ENCODE measurements at regions not wholly inside any gene's neighbourhood (a gene's known extent, or its start where the extent isn't known, plus 50 kb on each side); places are given as distances from the start of the nearest gene placed in this dataset.
"Not testable (repeated sequence)": the region's sequence is repeated elsewhere in the genome, so short reads cannot be mapped to it uniquely, and the experiment has no call there.

- DNase-seq (ENCODE audit: low read depth): no peak
These were observed 1317.7 kb downstream of the CDH11 start for GRCh38 chr16:63804126-63804525.

GRCh38 chr16:63789603-63790002 is 1332.3 kb downstream of the CDH11 start:
- DNase-seq (ENCODE audit: low read depth): no peak

- no peak for DNase-seq (ENCODE audit: low read depth)
These were observed 1334.8 kb downstream of the CDH11 start for GRCh38 chr16:63787014-63787413.

- no peak for DNase-seq (ENCODE audit: low read depth)
These were observed 1336.7 kb downstream of the CDH11 start for GRCh38 chr16:63785170-63785569.

GRCh38 chr16:63776437-63776836 is 1345.4 kb downstream of the CDH11 start:
- DNase-seq (ENCODE audit: low read depth): no peak

GRCh38 chr16:63776034-63776433 is 1345.8 kb downstream of the CDH11 start:
- DNase-seq (ENCODE audit: low read depth): no peak

GRCh38 chr16:63774302-63774701 is 1347.6 kb downstream of the CDH11 start:
- no peak for DNase-seq (ENCODE audit: low read depth)

- DNase-seq (ENCODE audit: low read depth): no peak
These were observed 1352.7 kb downstream of the CDH11 start for GRCh38 chr16:63769211-63769610.

GRCh38 chr16:63760246-63760645 is 1361.6 kb downstream of the CDH11 start:
- not testable (repeated sequence) for DNase-seq (ENCODE audit: low read depth)

GRCh38 chr16:63752347-63752746 is 1369.5 kb downstream of the CDH11 start:
- DNase-seq (ENCODE audit: low read depth): no peak

- DNase-seq (ENCODE audit: low read depth): no peak
These were observed 1372.6 kb downstream of the CDH11 start for GRCh38 chr16:63749276-63749675.

- no peak for DNase-seq (ENCODE audit: low read depth)
These were observed 1376.4 kb downstream of the CDH11 start for GRCh38 chr16:63745456-63745855.

- no peak for DNase-seq (ENCODE audit: low read depth)
These were observed 1377.6 kb downstream of the CDH11 start for GRCh38 chr16:63744077-63744874.

- DNase-seq (ENCODE audit: low read depth): no peak
These were observed 1379.7 kb downstream of the CDH11 start for GRCh38 chr16:63742150-63742549.

- no peak for DNase-seq (ENCODE audit: low read depth)
These were observed 1384.2 kb downstream of the CDH11 start for GRCh38 chr16:63737633-63738032.

GRCh38 chr16:63735456-63735855 is 1386.4 kb downstream of the CDH11 start:
- no peak for DNase-seq (ENCODE audit: low read depth)

- DNase-seq (ENCODE audit: low read depth): no peak
These were observed 1401.0 kb downstream of the CDH11 start for GRCh38 chr16:63720848-63721247.

GRCh38 chr16:63719926-63720325 is 1401.9 kb downstream of the CDH11 start:
- DNase-seq (ENCODE audit: low read depth): no peak

- no peak for DNase-seq (ENCODE audit: low read depth)
These were observed 1404.1 kb downstream of the CDH11 start for GRCh38 chr16:63717806-63718205.

- no peak for DNase-seq (ENCODE audit: low read depth)
These were observed 1407.0 kb downstream of the CDH11 start for GRCh38 chr16:63714876-63715275.

- no peak for DNase-seq (ENCODE audit: low read depth)
These were observed 1409.1 kb downstream of the CDH11 start for GRCh38 chr16:63712725-63713124.

- no peak for DNase-seq (ENCODE audit: low read depth)
These were observed 1418.3 kb downstream of the CDH11 start for GRCh38 chr16:63703612-63704011.

- DNase-seq (ENCODE audit: low read depth): no peak
These were observed 1418.8 kb downstream of the CDH11 start for GRCh38 chr16:63702981-63703590.

- no peak for DNase-seq (ENCODE audit: low read depth)
These were observed 1424.1 kb downstream of the CDH11 start for GRCh38 chr16:63697736-63698135.

Data from iris pigment epithelial cell (primary cell).